ENCODE measurements at regions not wholly inside any gene's neighbourhood (a gene's known extent, or its start where the extent isn't known, plus 50 kb on each side); places are given as distances from the start of the nearest gene placed in this dataset.

DNA sequence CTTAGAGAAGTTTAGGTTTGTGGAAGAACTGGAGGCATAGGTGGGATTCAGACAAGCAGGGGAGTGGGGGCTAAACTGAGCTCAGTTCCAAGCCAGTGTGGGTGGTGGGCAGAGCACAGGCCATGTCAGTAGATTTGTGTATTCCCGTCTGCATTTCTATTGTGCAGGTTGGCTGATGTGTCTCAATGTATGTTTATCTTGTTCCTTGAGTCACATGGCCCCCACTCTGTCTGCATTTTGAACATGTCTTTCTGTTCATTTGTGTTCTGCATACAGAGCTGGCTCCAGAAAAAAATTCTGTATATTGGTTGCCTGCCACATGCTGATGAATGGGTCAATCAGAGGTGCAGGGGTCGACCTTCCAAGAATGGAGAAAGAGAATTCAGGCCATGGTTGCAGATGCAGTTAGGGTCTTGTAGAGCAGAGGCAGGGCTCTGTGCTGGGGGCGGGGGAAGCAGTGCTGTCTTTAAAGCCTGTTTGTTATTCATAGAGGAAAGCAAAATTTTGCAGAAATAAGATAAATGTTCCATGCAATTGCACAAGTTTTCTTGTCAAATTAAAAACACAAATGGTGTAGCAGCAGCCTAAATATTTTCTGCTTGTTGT is 166.7 kb downstream of the CDH26 start:
- TF ChIP-seq, protein P1, sequence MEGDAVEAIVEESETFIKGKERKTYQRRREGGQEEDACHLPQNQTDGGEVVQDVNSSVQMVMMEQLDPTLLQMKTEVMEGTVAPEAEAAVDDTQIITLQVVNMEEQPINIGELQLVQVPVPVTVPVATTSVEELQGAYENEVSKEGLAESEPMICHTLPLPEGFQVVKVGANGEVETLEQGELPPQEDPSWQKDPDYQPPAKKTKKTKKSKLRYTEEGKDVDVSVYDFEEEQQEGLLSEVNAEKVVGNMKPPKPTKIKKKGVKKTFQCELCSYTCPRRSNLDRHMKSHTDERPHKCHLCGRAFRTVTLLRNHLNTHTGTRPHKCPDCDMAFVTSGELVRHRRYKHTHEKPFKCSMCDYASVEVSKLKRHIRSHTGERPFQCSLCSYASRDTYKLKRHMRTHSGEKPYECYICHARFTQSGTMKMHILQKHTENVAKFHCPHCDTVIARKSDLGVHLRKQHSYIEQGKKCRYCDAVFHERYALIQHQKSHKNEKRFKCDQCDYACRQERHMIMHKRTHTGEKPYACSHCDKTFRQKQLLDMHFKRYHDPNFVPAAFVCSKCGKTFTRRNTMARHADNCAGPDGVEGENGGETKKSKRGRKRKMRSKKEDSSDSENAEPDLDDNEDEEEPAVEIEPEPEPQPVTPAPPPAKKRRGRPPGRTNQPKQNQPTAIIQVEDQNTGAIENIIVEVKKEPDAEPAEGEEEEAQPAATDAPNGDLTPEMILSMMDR (IDR thresholded peaks at IDR 0.05): no peak
- no peak for TF ChIP-seq POLR2AphosphoS5 (IDR thresholded peaks at IDR 0.05; ENCODE audit: low read depth, low read length)
- no peak for TF ChIP-seq TAF1 (IDR thresholded peaks at IDR 0.05; ENCODE audit: borderline replicate concordance, low read depth, low read length)
- TF ChIP-seq, protein P2, sequence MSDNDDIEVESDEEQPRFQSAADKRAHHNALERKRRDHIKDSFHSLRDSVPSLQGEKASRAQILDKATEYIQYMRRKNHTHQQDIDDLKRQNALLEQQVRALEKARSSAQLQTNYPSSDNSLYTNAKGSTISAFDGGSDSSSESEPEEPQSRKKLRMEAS (IDR thresholded peaks at IDR 0.05; ENCODE audit: low read depth): no peak
- TF ChIP-seq NRF1 (IDR thresholded peaks at IDR 0.05; ENCODE audit: low read depth, low read length): no peak
- no peak for TF ChIP-seq GABPA (IDR thresholded peaks at IDR 0.05; ENCODE audit: low read depth)
- TF ChIP-seq YY1 (IDR thresholded peaks at IDR 0.05; ENCODE audit: low read depth): no peak
- TF ChIP-seq, protein P3, sequence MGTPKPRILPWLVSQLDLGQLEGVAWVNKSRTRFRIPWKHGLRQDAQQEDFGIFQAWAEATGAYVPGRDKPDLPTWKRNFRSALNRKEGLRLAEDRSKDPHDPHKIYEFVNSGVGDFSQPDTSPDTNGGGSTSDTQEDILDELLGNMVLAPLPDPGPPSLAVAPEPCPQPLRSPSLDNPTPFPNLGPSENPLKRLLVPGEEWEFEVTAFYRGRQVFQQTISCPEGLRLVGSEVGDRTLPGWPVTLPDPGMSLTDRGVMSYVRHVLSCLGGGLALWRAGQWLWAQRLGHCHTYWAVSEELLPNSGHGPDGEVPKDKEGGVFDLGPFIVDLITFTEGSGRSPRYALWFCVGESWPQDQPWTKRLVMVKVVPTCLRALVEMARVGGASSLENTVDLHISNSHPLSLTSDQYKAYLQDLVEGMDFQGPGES (IDR thresholded peaks at IDR 0.05; ENCODE audit: low read depth, low read length): no peak
- TF ChIP-seq RFX5 (IDR thresholded peaks at IDR 0.05; ENCODE audit: low read length): no peak
- no peak for TF ChIP-seq MXI1 (IDR thresholded peaks at IDR 0.05; ENCODE audit: low read depth, low read length)

Data from SK-N-SH (cell line).